GM18868 (cell line): ENCODE measurements at regions not wholly inside any gene's neighbourhood (a gene's known extent, or its start where the extent isn't known, plus 50 kb on each side); places are given as distances from the start of the nearest gene placed in this dataset.

Experiments used
- ATAC-seq: cut with Tn5 transposase; IDR thresholded peaks from one replicate; pipeline ENCODE4 v1.9.1; 2021; ENCODE audit warnings: mild to moderate bottlenecking, moderate library complexity; ENCODE audit not compliant: unreplicated experiment

DNA sequence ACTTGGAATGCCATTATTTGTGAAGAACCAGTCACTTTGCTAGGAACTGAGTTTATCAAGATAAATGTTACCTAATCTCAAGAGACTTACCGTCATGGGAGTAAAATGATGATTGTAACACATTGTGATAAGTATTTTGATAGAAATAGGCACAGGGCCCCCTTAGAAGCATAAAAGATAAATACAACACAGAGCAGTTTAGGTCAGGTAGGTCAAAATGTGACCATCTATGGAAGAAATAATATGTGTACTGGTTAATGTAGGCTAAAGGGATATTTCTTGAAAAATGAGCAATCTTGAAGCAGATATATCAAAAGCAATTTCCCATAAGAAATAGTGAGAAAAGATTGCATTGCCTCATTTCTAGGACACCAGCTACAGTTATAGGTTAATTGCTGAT lies 1386.8 kb upstream of the ADGRL2 start:
- no peak for ATAC-seq

DNA sequence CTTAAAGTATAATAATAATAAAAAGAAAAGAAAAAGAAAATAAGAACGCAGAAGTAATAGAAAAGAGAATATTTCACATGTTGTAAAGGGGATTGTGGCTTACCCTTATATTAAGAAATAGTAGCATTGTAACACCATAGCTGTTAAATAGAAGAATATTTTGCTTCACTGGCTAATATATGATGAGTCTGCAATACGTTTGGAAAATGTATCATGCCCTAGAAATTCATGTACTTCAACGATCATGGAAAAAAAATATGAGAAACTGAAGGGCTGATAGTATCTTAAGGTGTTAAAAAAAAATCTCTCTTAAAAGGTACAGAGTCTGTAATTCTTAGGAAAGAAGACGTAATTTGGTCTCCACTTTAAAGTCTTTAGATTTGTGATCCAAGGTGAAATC lies 1390.5 kb upstream of the ADGRL2 start:
- no peak for ATAC-seq

DNA sequence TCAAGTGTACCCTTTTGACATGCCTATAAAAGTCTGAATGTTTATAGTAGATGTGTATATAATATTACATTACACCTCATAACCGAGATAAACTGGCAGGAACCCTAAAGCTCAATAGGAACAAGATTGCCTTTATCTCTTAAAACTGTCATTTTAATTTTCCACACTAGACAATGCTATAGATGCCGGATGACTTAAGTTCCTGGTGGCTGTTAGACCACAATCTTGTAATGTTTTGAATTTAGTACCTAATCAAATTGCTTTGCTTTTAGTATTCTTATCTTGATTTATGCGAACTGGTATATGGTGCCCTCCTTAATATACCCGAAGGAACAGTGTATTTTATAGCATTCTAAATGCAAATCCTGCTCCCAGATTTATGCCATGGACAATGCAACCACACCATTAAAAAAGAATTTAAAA lies 1397.0 kb upstream of the ADGRL4 start:
- ATAC-seq: no peak

DNA sequence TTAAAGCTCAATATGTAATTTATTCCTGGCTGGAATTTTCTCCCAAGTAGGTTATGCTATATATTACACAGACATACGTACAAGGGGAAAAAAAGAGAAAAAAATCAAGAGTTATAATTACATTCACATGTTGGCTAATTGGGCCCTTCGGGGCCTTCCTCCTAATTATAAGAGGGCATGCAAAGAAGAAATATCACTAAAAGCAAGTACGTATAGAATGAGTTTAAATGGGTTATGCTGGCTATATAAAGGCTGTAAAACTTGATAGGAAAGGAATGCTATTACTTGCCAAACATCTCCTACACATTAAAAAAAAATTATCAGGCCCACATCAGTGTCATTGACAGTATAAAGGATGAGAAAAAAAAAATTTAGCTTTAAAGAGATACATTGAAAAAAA lies 1396.1 kb upstream of the ADGRL4 start:
- ATAC-seq: no peak

DNA sequence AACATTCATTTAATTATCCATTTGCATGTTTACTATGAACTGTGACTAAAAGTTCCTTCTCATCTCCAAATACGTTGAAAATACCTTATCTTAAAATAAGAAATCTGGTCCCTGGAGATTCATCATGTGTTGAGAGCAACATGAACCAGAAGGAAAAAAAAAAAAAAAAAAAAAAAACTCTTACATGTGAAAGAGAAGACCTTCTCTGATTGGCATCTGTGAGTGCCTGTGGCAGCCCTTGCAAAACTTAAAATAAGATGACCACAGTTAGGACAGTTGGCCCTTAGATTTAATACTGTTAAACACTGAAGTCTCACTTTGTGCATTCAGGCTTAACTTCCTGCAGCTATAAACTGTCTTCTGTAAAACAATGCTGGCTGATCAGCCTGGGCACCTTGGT lies 1395.2 kb upstream of the ADGRL4 start:
- no peak for ATAC-seq

DNA sequence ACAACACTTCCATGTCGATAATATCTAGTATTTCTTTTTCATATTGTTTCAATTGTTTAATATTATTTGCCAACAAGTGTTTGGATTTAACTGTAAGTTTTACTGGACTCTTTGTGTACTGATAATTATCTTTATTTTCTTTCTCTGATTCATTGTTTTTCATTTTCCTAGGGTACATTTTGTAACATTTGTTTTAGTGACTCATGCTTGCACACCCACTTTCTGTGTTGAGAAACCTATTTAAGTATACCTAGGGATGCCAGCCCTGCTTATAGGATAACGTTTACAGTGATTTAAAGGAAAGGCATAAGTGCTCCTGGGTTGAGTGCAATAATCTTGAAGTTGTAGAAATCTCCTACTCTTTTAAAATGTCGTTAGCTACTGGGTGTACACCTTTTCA lies 1386.0 kb upstream of the ADGRL4 start:
- ATAC-seq: no peak

DNA sequence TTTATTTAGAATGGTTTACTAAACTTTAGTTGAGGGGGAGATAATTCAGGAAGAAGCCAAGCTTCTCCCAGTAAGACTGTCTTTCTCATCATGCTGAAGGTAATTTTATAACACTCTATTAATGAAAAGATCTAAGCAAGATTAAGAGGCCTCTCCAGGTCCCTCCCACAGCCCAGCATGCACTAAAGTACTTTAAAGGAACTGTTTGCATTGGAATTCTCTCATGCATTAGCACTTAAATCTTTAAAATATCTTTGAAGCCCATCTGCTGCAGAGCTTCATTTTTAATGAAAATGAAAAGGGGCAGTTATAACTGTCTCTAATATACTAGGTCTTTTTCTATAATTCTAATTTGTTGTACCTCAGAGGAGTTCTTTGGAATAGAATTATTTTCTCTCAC lies 1379.1 kb upstream of the ADGRL4 start:
- ATAC-seq: no peak

DNA sequence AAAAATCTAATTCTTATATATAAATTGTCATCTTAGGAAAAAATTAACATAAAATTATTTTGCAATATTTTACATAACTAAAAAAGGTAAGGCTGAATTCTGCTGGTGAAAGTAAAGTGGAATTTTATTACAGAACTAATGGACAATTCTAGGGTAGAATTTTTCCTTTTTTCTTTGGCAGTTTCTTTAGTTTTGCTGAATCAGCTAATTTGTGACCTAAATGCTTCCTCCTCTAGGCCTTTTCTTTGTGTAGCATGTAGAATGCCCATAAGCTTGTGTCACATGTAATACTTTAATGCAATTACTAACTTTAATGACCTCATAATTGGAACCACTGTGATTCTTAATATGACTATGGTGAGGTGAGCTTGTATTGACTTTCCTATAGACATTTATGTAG lies 1378.4 kb upstream of the ADGRL4 start:
- no peak for ATAC-seq

DNA sequence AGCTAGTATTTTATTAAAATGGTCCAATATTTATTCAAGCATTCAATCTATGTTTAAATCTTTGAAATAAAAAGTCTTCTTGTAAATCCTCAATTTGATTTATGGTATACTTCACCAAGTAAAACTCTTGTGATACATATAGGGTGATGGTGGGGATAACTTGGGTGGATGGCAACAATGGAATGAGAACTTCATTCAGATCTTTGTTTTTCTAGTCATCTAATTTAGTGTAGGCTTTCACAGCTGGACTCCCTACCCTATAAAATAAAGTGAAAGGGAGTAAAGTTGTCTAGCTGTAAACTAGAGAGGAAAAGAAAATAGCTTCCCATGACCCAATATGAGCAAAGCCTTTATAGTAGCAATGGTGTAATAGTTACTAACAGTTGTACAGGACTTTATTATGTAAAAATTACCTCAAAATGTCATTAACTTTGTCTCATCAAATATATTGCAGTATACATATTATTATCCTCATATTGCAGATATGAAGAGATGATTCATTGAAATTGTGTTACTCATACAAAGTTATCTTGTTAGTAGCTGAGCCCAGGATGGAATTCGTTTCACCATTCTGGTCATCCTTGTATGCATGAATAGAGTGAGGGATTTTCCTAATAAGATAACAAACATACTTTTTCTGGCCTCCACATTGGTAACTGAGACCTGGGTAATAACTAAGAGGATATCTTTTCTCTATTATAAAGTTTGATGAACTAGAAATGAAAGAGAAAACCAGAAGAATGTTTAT lies 1377.7 kb upstream of the ADGRL4 start:
- ATAC-seq: no peak

DNA sequence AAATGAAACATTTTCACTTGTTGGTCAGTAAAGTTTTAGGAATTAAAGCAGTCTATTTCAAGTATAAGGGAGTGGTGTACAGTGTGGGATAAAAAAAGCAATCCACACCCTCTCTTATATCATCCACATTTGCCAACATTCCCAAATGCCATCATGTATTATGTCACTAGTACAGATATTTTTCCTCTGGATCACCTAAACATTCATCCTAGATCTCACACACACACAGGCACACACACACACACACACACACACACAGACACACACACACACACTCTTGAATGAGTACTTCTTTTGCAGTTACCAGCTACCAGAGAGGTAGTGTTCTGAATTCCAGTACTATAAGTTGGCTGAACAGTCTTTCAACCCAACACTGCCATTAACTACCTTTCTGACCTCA lies 1369.1 kb upstream of the ADGRL4 start:
- no peak for ATAC-seq

DNA sequence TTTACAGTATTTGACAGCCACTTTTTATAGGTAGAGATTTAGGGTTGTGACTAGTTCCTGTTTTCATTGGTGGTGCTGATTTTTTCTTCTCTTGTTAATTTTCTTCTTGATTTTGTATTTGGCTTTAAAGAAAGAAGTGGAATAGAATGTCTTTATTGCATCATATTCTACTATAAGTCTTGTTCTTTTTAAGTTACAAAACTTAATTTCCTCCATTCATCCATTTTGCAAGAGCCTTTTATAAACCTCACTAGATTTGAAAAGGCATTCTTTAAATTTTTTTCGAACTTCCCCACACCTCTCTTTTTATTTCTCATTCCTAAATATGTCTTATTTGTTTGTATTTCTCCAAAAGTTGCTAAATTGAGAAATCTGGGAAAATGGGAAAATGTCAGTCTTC lies 1368.6 kb upstream of the ADGRL4 start:
- no peak for ATAC-seq

DNA sequence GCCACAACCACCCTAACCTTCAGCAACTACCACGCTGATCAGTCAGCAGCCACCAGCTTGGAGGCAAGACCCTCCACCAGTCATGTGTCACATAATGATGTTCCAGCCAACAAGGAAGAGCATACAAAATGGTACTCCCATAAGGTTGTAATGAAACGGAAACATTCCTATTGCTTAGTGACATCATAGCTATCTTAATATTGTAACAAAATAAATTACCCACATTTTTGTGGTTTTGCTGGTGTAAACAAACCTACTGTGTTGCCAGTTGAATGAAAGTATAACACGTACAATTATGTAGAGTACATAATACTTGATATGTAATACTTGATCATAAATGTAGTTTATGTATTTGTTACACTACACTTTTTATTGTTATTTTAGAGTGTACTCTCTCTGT lies 1363.2 kb upstream of the ADGRL4 start:
- no peak for ATAC-seq

DNA sequence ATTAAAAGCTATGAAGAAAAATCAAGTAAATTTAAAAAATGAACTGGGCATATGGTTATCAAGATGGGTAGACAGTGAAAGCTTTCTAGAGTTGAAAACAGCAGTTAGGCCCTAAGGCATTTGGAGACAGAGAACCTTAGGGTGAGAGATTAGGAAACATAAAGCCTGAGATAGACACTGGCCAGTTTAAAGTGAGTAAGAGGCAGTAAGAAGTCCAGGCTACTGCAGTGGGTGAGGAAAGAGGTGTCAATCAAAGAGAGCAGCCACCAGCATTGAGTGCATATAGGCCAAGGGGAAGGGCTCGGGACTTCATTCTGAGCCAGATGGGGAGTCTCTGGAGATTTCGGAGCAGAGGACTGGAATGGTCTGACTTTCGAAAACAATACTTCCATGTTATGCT lies 1360.5 kb upstream of the ADGRL4 start:
- no peak for ATAC-seq

DNA sequence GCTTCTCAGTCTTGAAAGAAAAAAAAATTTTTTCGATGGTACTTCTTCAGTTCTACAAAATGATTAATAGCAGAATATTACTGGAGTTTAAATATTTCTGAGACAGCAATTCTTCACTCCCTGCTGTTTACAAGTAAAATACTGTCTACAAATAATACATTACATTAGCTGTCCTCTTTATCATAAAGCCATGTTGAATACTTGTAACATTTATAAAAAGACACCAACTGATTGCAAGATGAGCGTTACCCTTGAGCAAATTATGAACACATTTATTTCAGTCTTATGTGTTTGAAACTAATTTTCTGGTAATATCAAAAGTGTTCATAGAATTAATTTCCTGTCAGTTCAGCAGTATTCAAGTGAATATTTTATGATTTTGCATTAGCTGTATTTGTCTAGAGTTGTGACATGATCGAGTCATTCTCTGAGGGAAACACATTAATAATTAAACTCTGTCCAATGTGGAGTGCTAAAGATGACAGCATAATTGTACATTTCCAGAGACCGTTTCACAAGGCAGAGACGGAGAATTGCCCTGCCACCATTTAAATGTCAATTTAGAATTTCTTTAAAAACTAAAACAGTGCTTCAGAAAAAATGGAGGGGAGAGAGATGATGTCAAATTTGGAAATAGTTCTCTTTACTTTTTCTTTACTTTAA lies 1359.0 kb upstream of the ADGRL4 start:
- ATAC-seq: no peak

DNA sequence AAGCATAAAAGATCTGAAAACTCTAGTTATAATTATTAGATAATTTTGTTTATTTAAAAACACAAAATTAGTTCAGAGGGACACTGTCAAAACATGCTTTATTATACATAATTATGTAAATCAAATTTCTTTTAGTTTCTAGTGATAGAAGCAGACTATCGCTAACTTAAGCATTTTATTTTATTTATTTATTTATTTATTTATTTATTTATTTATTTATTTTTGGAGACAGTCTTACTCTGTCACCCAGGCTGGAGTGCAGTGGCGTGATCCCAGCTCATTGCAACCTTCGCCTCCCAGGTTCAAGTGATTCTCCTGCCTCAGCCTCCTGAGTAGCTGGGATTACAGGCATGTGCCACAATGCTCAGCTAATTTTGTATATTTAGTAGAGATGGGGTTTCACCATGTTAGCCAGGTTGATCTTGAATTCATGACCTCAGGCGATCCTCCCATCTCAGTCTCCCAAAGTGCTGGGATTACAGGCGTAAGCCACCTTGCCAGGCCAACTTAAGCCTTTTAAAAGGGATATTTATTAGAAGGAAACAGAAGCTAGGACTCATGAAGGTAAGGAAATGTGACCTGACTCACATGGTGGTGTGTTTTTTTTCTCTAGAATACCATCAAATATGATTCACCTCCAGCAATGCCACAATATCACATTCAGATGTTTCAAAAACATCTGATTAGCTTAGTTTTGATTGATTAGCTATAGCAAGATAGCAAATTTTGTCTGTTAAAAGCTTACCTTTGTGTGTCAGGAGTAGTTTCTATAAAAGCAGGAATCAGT lies 1357.4 kb upstream of the ADGRL4 start:
- no peak for ATAC-seq

DNA sequence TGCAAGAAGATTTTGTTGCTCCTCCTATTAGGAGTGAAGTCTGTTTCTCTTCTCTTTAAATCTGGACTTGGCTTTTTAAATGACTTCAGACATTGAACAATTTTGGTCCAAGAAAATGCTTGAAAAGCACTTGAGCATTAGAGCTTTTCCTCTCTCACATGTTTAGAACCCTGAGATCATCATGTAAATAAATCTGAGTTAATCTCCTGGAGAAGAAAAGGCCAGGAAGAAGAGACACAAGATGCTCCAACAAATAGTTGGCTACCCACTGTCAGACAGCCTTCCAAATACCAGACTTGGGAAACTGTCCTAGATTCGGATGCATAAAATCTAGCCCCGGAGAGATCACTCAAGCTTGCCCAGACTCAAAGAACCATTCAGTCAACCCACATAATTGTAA lies 1353.1 kb upstream of the ADGRL4 start:
- no peak for ATAC-seq

DNA sequence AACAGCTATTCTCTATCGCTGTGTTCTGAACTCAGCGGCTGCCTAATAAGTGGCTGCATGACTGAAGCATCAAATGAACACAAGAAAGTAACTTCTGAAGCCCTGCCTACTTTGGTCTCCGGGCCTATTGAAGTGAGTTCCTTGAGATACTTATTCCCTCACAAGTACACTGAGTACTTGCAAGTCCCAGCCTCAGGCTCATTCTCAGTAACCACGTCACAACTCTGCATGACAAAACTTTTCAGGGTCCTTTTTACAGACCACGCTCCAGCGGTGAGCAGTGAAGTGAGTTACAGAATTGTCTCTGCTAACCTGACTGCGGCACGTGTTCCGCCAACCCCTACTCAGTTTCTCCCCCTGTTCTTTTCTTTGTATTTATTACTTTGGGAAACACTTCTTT lies 1342.7 kb upstream of the ADGRL4 start:
- ATAC-seq: no peak

DNA sequence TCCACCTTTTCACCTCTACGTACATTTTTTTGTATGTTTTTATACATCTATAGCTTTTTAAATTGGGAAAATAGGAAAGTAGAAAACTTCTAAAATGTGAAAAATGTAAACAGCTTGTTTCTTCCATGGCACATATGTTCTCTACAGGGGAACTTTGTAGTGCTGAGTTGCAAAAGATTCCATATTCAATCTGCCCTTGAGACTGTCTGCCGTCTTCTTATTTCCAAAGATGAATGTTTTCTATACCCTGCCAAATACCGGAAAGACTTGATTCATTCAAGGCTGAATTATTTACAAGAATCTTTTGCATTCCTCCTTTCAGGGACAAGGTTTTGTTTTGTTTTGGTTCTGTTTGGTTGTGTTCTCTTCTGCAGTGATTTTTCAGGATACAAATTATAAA lies 1334.5 kb upstream of the ADGRL4 start:
- ATAC-seq: no peak

DNA sequence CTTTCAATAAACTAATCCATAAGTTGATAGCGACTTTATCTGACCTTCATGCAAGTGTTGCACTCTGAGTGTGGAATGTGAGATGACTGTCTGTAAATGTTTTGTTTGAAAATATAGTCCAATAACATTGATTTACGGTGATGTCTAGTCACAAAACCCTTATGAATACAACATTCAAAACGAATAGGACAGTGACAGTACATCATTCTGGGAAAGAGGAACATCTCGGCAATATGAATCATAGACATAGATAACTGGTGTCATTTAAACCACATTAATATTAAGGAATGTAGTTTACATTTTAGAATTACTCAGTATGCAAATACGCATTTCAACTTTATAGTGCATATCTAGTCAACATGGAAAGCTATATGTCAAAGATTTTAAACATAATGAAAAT lies 1311.6 kb upstream of the ADGRL4 start:
- ATAC-seq: no peak

DNA sequence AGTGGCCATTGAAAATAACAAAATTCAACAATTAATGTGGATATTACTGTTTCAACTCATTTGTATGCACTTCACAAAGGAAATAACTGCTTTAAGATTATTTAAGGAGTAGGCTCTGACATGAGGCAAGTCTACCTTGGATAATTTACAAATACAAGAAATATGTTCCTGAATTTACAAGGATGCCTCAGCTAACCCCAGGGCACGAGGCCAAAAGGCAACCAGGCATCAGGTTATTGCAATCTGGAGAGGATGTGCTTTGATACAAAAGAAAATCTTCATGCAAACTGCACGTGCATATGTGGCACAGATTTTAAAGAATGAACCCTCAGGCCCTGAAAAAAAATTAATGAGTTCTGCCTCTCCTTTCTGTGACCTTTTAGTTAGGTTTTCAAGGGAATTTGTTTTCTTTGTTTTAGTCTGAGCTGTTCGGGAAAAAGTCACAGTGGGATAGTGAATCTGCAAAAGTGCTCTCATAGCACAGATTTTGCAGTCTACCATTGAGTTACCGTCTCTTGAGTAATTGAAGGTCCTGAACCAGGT lies 1304.2 kb upstream of the ADGRL4 start:
- ATAC-seq: no peak

DNA sequence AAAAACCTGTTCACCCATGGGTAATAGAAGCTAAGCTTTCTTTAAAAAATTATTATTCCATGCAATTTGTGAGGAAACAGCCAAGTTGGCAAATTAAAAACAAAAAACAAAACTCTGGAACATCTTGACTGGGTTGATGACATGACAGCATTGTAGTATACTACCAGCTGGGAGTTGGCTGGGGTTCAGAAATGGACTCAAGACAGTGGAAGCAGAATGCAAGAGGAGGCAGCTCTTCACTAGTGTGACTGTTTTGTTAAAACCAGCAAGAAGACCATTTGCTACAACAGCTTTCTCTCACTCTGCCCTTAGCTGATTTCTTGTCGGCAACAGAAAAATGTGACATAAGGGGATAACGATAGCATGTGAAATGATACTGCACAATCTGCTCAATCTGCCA lies 1298.9 kb upstream of the ADGRL4 start:
- no peak for ATAC-seq

DNA sequence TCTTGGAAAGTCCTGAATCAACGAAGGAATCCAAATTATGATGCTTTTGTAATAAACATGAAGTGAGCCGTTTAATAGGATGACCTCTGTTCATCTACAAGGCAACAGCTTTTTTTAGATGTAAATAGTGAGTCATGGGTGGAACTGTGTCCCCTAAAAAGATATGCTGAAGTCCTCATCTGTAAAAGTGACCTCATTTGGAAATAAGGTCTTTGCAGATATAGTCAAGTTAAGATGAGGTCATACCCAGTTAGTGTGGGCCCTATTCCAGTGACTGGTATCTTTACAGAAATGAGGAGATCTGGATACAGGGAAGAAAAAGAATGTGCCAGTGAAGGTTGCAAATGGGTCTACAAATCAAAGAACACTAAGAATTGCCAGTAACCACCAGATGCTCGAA lies 1287.3 kb upstream of the ADGRL4 start:
- ATAC-seq: no peak
